HG02840 (cell line): ENCODE measurements at regions not wholly inside any gene's neighbourhood (a gene's known extent, or its start where the extent isn't known, plus 50 kb on each side); places are given as distances from the start of the nearest gene placed in this dataset.

Experiments used
- ATAC-seq: cut with Tn5 transposase; IDR thresholded peaks from one replicate; pipeline ENCODE4 v1.9.1; 2021; ENCODE audit warnings: mild to moderate bottlenecking, moderate library complexity, moderate number of reproducible peaks; ENCODE audit not compliant: unreplicated experiment, low FRiP score

GRCh38 chr12:31868965-31869364, 90.2 kb upstream of the RESF1 start:
- no peak for ATAC-seq

- ATAC-seq: no peak
Observed at GRCh38 chr12:31867292-31867691, 91.9 kb upstream of the RESF1 start.

GRCh38 chr12:31866523-31866922, 92.7 kb upstream of the RESF1 start:
- ATAC-seq: no peak

- no peak for ATAC-seq
Observed at GRCh38 chr12:31865023-31865422, 94.2 kb upstream of the RESF1 start.

GRCh38 chr12:31861360-31861759, 97.9 kb upstream of the RESF1 start:
- ATAC-seq: no peak

- no peak for ATAC-seq
Observed at GRCh38 chr12:31860401-31860800, 98.8 kb upstream of the RESF1 start.

- ATAC-seq: no peak
Observed at GRCh38 chr12:31859232-31859977, 99.8 kb upstream of the RESF1 start.

GRCh38 chr12:31855427-31855826, 103.8 kb upstream of the RESF1 start:
- ATAC-seq: no peak

- ATAC-seq: no peak
Observed at GRCh38 chr12:31853977-31854376, 105.2 kb upstream of the RESF1 start.

GRCh38 chr12:31853520-31853919, 105.7 kb upstream of the RESF1 start:
- ATAC-seq: no peak

- no peak for ATAC-seq
Observed at GRCh38 chr12:31850268-31850667, 108.9 kb upstream of the RESF1 start.

GRCh38 chr12:31849090-31849687, 110.0 kb upstream of the RESF1 start:
- ATAC-seq: no peak

- no peak for ATAC-seq
Observed at GRCh38 chr12:31846405-31846804, 112.8 kb upstream of the RESF1 start.

GRCh38 chr12:31845613-31846322, 113.4 kb upstream of the RESF1 start:
- no peak for ATAC-seq

GRCh38 chr12:31843398-31844095, 114.7 kb upstream of the AMN1 start:
- ATAC-seq: no peak

- ATAC-seq: no peak
Observed at GRCh38 chr12:31837913-31838312, 109.1 kb upstream of the AMN1 start.

GRCh38 chr12:31835276-31835882, 106.6 kb upstream of the AMN1 start:
- no peak for ATAC-seq

- ATAC-seq: no peak
Observed at GRCh38 chr12:31834150-31834549, 105.3 kb upstream of the AMN1 start.

GRCh38 chr12:31832740-31833729, 104.2 kb upstream of the AMN1 start:
- no peak for ATAC-seq
